Choroid plexus epithelial cell (primary cell): ENCODE measurements at regions not wholly inside any gene's neighbourhood (a gene's known extent, or its start where the extent isn't known, plus 50 kb on each side); places are given as distances from the start of the nearest gene placed in this dataset.

Experiments
- DNase-seq: peaks from one replicate; pipeline ENCODE4 v3.0.0-alpha.2; 2010; ENCODE audit warnings: low read depth
- H3K4me3 ChIP-seq: 2 replicates; pipeline ENCODE4 v1.5.1; 2011; ENCODE audit warnings: low read depth, mild to moderate bottlenecking, control low read depth, low read length, moderate library complexity
- TF ChIP-seq, protein P1 (sequence below): conservative IDR thresholded peaks from 2 replicates; pipeline ENCODE4 v1.5.1; 2011; ENCODE audit warnings: low read depth, mild to moderate bottlenecking, control low read depth, inconsistent platforms, low read length, moderate library complexity

DNA sequence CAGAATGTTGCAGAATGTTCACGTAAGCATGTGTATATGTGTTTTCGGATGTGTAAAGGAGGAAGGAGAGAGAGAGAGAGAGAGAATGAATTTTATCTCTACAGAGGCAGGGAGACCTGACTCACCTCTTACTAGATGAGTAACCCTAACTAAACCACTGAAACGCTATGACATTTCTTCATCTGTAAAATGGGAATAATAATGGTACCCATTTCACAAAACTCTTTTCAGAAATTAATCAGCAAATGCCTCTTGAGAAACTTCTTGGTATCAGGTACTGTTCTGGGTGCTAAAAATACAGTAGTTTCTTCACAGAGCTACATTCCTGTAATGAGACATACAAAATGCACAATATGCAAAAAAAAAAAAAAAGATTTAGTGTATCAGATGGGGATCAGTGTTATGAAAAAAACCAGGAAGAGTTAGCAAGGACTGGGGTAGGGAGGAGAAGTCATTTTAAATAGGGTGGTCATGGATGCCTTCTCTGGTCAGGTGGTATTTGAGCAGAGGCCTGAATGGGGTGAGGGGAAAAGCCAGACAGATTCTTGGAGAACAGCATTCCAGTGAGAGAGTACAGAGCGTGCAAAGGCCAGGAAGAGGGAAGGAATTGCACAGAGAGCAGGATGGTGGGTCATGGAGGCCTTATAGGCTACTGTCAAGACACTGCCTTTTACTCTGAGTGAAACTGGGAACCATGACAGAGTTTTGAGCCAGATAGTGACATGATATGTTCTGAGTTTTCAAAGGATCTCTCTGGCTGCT is 84.9 kb upstream of the SPANXB1 start:
- TF ChIP-seq, protein P1, sequence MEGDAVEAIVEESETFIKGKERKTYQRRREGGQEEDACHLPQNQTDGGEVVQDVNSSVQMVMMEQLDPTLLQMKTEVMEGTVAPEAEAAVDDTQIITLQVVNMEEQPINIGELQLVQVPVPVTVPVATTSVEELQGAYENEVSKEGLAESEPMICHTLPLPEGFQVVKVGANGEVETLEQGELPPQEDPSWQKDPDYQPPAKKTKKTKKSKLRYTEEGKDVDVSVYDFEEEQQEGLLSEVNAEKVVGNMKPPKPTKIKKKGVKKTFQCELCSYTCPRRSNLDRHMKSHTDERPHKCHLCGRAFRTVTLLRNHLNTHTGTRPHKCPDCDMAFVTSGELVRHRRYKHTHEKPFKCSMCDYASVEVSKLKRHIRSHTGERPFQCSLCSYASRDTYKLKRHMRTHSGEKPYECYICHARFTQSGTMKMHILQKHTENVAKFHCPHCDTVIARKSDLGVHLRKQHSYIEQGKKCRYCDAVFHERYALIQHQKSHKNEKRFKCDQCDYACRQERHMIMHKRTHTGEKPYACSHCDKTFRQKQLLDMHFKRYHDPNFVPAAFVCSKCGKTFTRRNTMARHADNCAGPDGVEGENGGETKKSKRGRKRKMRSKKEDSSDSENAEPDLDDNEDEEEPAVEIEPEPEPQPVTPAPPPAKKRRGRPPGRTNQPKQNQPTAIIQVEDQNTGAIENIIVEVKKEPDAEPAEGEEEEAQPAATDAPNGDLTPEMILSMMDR: no peak
- no peak overlapping the region for H3K4me3 ChIP-seq
- DNase-seq: no peak

DNA sequence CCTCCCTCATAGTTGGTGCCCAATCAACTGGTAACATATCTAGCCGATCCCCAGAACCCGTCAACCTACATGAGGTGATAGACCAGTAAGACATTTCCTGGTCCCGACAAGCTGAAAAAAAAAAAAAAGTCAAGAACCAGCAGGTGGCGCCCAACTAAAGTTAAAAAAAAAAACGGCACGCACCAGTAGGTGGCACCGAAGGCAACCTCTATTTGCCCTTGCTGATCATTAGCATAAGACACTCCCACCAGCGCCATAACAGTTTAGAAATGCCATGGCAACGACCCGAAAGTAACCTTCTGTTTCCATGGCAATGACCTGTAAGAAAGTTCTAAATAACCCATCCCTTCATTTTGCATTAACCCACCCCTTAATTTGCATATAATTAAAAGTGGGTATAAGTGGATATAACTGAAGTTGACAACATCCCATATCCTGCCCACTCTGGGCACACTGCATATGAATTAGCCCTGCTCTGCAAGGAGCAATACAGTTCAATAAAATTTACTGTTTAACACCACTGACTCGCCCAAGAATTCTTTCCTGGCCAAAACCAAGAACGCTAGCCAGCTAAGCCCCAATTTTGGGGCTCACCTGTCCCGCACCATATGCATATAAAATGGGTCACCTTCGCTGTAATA is 83.9 kb upstream of the SPANXB1 start:
- DNase-seq: peak; percentile 80
- TF ChIP-seq, protein P1: peak; percentile 73
- no peak overlapping the region for H3K4me3 ChIP-seq

DNA sequence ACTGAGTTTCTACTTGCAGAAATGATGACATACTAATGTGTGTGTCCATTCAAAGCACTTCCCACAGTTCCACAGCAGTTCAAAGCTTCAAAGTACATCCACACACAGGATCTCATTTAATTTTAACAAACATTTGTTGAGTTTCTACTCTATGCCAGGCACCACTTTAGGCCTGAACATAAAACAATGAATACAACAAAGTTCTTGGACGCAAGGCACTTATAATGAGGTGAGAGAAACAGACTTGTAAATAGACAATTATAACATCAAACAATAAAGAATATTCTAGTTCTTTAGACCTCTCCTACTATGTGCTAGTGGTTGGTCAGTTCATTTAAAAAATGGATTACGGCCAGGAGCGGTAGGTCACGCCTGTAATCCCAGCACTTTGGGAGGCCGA is 82.0 kb upstream of the SPANXB1 start:
- no peak for DNase-seq
- TF ChIP-seq, protein P1: no peak
- H3K4me3 ChIP-seq: no peak overlapping the region

DNA sequence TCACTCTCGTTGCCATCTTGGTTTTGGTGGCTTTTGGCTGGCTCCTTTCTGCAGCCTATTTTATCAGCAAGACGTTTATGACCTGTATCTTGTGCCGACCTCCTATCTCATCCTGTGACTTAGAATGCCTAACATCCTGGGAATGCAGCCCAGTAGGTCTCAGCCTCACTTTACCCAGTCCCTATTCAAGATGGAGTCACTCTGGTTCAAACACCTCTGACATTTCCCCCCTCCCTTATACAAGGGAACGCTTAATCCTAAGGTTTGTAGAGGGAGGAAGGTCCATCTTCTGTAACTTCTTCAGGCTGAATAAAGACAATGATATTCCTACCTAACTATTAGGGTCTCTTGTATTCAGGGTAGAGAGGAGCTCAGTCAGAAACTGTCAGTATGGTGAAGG is 79.3 kb upstream of the SPANXB1 start:
- TF ChIP-seq, protein P1: no peak
- H3K4me3 ChIP-seq: no peak overlapping the region
- DNase-seq: no peak

DNA sequence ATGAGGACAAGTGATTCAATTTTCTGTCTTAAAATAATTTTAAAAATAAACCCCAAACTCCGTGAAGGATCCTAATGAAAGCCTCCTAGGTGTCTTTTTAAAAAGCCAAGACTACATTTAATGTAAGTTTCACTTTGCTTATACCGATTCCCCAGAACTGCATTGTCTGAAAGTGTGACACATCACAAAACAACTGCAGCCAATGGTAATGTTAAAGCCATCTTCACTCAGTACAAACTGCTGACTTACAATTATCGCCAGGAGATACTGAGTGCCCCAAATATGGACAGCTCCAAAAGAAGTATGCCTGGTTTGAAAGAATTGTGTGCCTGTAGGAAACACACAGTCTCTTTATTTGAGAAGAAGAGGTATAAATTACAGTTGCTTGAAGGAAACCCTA is 73.7 kb upstream of the SPANXB1 start:
- TF ChIP-seq, protein P1: no peak
- no peak for DNase-seq
- H3K4me3 ChIP-seq: no peak overlapping the region

DNA sequence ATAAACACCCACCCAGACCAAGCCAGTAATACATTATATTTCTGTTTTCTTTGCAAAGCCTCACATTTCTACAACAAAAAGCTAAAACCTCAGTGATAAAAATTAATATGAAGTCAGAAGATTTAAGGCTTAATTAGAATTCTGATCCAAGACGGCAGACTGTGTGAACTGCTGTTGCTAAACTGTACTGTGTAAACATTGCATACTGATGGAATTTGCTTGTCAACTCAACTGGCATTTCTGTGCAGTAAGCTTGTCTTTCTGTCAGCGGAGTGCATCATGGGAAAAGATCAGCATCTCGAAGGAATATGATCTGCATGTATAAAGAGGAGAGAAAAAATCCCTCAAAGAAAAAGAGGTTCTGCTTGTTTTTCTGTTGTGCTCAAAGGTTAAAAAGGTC is 69.4 kb upstream of the SPANXB1 start:
- no peak overlapping the region for H3K4me3 ChIP-seq
- no peak for DNase-seq
- TF ChIP-seq, protein P1: no peak
